NOMO-1 (cell line): ENCODE measurements at regions not wholly inside any gene's neighbourhood (a gene's known extent, or its start where the extent isn't known, plus 50 kb on each side); places are given as distances from the start of the nearest gene placed in this dataset.

ENCODE experiments used
- DNase-seq, 2 experiments: peaks; one replicate each; lab custom pipeline; 2025; ENCODE audit not compliant: unreplicated experiment in 2 of 2; lab: John Stamatoyannopoulos, UW

DNA sequence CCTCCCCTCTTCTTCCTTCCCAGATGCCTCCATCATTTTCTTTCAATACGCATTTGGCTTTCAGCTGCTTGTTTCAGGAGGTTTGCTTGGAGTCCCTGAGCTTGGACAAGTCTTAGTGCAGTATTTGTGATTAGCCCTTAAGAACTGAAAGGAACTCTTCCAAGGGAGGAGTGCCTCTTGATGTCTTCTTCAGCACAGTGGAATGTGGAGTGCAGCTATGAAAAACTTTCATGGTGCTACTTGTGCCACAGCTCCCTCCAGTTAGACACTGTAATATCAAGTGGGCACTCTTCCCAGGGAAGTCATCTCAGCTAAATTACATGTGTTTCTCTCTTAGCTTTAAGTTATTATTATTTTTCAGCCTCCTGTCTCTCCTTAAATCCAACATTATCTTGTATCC, 173.1 kb downstream of the NECTIN3 start:
- DNase-seq = no peak

DNA sequence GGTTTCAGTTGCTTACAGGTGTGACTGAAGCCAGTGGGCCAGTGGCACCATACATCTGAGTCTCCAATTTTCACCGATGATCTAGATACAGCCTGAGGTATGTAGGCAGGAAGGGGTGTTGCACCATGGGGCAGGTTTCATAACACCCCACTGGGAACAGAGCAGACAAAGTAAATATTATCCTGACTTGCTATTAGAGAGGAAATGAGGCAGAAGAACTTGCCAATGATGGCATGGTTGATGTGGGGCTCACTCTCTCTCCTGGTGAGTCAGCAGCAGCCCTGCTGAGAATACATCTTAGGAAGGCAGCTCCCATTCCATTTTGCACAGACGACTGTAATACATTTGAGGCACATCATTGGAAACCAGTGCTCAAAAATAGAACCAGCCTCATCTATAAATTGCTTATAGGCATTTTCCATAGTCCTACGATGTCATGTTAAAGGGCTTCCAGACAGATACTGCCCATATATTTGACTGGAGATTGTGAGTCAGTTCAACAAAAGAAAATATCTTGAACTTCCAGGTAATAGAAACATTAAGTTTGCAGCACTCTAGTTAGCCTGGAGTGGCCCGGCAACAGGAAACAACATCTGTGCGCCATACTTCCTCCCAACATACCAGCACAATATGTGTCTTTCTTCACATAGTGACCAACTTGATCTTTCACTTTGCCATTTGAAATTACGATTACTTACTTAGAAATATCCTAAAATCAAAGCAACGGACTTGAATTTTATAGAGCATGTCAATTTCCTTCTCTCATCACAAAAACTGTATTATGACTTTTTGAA, 175.5 kb downstream of the NECTIN3 start:
- DNase-seq = no peak

- DNase-seq = no peak
Measured at GRCh38 chr3:111248406-111248805, 176.8 kb downstream of the NECTIN3 start.

DNA sequence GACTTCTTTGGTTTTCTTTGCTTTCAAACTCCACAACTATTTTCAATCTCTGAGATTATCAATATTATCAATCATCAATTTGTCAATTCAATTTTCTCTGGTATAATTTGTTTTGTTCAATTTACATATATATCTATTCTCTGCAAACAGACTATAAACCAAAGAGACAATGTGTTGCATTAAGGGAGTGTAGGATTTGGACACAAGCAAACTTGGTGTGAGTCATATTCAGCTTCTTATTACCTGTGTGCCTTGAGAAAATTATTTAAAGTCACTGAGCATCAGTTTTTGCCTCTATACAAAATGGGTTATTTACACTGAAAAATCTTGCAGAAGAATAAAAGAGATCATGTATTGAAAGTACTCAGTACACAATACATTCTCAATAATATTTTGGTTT, 177.8 kb downstream of the NECTIN3 start:
- no peak for DNase-seq

- DNase-seq = no peak
Measured at GRCh38 chr3:111252779-111253178, 181.2 kb downstream of the NECTIN3 start.

DNA sequence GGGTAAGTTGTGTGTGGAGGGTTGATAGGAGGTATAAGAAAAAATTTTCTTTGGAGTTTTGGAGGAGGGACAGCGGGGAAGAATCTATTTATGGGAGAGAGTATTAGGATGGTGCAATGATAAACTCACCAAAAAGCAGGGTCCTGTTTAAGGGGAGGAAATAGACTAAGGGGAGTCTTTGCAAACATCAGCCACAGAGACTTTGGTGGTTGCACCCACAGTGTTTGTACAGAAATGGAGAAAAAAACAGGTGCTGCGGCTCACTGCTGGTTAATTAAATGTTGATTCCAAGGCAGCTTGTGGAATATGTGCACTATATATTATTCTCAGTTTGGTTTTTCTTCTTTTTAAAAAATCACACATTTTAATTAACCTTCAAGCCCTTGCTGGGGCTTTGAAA, 182.1 kb downstream of the NECTIN3 start:
- DNase-seq = no peak

GRCh38 chr3:111260878-111261277, 189.3 kb downstream of the NECTIN3 start:
- no peak for DNase-seq

DNA sequence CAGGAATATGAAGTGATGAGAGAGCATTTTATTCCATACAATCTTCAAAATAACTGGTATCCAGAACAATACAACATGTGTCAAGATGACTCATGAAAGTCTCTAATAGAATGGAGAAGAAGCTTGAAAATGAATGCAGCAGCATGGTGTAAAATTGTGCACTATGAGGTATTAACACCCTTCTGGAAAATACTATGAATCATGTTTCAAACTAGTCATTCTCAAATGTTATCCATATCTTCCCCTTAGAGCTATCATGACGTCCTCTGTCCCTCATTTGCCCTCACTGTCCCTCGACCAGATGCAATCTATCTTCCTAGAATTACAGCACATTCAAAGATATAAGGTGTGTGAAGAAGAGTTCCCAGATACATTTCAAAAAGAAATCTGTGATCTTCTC, 198.2 kb downstream of the NECTIN3 start:
- no peak for DNase-seq

DNA sequence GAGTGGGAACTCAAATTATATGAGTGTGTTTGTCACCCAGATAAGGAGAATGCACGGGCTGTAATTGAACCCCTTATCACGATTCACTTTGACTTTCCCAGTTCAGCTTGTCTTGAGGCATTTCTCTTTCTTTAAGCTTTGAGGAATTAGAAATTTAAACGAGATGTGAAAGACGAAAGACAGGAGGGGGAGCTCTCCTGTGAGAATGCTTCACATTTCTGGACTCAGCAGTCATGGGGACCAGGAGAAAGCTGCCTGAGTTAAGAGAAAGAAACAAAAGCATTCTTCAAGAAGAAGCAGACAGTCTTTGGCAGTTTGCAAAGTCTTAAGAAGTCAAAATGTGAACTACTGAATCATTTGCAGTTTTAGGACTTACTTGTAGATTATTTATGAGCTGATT, 205.6 kb downstream of the NECTIN3 start:
- no peak for DNase-seq

DNA sequence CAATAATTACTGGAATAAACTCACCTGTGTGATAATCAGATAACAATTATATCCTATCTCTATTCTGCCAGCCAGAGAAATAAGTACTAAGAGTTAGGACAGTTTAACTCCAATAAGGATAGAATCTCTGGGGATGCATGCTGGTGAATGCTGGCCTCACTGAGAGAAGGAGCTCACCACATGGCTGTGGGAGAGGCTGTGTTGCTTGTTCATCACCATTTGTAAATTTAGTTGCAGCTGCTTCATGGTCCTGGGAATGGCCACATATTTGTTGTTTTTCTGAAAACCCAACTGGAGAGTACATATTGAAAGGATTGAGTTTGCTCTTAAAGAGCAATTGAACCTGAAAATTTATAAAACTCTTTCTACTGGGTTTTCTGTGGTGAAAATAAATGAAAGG, 207.3 kb downstream of the NECTIN3 start:
- DNase-seq = no peak

- DNase-seq = no peak
Measured at GRCh38 chr3:111282024-111282423, 210.4 kb downstream of the NECTIN3 start.

- DNase-seq = no peak
Measured at GRCh38 chr3:111283165-111283564, 211.5 kb downstream of the NECTIN3 start.

DNA sequence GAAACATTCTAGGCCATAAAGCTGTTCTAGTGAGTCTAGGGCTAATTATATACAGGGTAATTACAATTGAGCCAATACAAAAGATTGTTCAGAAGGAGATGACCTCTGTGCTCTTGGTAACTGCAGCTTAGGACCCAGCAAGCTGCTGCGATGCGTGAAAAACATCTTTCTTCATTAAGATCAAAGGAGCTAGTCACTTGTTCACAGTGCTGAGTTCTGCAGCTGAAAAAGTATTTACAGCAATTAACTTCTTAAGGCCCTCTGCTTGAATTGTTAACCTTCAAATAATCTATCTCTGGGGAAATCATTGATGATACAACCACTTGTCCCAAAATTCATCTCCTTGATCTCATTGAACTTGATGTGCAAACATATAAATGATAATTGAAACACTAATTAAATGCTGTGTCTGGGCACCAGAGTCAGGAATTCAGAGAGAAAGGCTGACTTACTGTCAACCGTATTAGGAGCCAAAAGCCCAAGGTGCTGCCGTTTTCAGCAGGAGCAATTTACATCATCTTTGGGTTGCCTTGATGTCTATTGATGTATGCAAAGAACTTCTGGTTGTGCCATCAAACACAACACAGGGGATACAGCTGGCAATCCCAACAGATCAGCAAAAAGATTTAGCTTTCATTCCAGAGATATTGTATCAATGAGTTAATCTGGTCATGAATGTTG, 213.0 kb downstream of the NECTIN3 start:
- DNase-seq = no peak

- DNase-seq = no peak
Measured at GRCh38 chr3:111285184-111285538, 213.5 kb downstream of the NECTIN3 start.

- DNase-seq = no peak
Measured at GRCh38 chr3:111285694-111286093, 214.1 kb downstream of the NECTIN3 start.

DNA sequence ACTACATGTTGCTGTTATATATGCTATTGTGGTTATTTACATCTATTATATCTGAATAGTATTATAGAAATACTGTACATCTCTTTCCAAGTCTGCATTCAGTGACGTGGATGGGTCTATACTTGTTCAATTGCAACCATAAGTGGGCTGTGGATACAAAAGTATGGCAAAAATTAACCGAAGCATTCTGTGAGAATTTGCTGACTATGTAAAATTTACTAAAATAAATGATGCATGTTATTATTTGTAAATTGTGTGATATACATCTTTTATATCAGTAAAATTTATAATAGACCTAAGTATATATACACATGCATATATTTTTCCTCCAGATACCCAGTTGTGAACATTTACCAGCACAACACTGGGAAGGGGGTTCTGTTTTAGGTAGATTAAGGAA, 215.1 kb downstream of the NECTIN3 start:
- DNase-seq = no peak

DNA sequence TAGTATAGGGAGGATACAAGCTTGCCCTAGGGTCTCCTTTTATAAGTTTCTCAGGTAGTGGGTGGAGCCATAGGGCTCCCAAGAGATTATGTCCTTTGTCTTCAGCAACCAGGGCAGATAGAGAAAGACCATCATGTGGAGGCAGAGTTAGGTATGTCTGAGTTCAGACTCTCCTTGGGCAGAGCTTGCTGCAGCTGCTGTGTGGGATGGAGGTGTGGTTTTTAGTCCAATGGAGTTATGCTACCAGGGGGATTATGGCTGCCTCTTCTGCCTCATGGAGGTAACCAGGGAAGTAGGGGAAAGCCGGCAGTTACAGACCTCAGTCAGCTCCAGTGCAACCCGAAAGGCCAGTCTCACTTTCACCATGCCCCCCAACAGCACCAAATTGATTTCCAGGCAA, 220.5 kb downstream of the NECTIN3 start:
- no peak for DNase-seq

GRCh38 chr3:111299192-111299615, 227.6 kb downstream of the NECTIN3 start:
- DNase-seq = no peak

GRCh38 chr3:111301238-111301798, 229.7 kb downstream of the NECTIN3 start:
- DNase-seq = no peak

GRCh38 chr3:111302063-111302462, 230.4 kb downstream of the NECTIN3 start:
- DNase-seq = no peak

DNA sequence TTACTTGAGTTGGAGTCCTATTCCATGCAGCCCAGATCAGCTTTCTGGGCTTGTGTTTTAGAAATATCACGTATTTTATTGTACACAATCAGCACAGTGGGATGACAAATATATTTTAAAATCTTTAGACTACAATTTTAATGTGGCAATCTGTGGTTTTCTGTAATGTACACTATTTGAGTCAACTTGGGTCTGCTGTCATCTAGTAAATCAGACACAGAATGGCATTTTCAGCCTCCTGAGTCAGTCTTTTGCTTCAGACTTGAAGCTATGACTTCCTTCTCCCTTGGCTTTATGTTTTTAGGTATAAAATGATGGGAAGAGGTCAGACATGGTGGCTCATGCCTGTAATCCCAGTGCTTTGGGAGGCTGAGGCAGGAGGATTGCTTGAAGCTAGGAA, 232.1 kb downstream of the NECTIN3 start:
- no peak for DNase-seq

- DNase-seq = no peak
Measured at GRCh38 chr3:111307676-111308075, 234.3 kb upstream of the CD96 start.
